WTC11 (cell line): ENCODE measurements at regions not wholly inside any gene's neighbourhood (a gene's known extent, or its start where the extent isn't known, plus 50 kb on each side); places are given as distances from the start of the nearest gene placed in this dataset.
"Not testable (repeated sequence)": the region's sequence is repeated elsewhere in the genome, so short reads cannot be mapped to it uniquely, and the experiment has no call there.

Experiments
- CREB1 ChIP-seq: sonication (generic); formaldehyde crosslinking; IDR thresholded peaks from 2 replicates; pipeline ENCODE4 v1.8.0; 2023; ENCODE audit warnings: mild to moderate bottlenecking, missing genetic modification reagents
- TEAD4 ChIP-seq: sonication (generic); formaldehyde crosslinking; IDR thresholded peaks from 2 replicates; pipeline ENCODE4 v1.8.0; 2022; ENCODE audit warnings: mild to moderate bottlenecking, missing genetic modification reagents
- ZNF263 ChIP-seq: sonication (generic); formaldehyde crosslinking; IDR thresholded peaks from 2 replicates; pipeline ENCODE4 v1.8.1; 2022; ENCODE audit warnings: low read depth, mild to moderate bottlenecking, moderate library complexity, missing genetic modification reagents
- TF ChIP-seq, protein P1 (sequence below): fragments of 200-600 bp; IDR thresholded peaks from 2 replicates; pipeline ENCODE4 v1.8.0; 2022; ENCODE audit warnings: antibody characterized with exemption
- TF ChIP-seq, protein P2 (sequence below): sonication (generic); formaldehyde crosslinking; IDR thresholded peaks from 2 replicates; pipeline ENCODE4 v1.8.0; 2023; ENCODE audit warnings: missing genetic modification reagents
- TF ChIP-seq, protein P3 (sequence below): sonication (generic); formaldehyde crosslinking; IDR thresholded peaks from 2 replicates; pipeline ENCODE4 v1.8.0; 2022; ENCODE audit warnings: mild to moderate bottlenecking, missing genetic modification reagents
- TF ChIP-seq, protein P4 (sequence below): sonication (generic); formaldehyde crosslinking; IDR thresholded peaks from 2 replicates; pipeline ENCODE4 v1.8.1; 2023; ENCODE audit warnings: mild to moderate bottlenecking, missing genetic modification reagents, moderate library complexity

DNA sequence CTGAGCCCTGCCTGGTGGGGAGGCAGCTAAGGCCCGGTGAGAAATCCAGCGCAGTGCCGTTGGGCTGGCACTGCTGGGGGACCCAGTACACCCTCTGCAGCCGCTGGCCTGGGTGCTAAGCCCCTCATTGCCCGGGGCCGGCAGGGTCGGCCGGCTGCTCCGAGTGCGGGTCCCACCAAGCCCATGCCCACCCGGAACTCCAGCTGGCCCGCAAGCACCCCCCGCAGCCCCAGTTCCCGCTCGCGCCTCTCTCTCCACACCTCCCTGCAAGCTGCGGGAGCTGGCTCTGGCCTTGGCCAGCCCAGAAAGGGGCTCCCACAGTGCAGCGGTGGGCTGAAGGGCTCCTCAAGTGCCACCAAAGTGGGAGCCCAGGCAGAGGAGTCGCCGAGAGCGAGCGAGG is 225.1 kb upstream of the ANKH start:
- TF ChIP-seq, protein P1, sequence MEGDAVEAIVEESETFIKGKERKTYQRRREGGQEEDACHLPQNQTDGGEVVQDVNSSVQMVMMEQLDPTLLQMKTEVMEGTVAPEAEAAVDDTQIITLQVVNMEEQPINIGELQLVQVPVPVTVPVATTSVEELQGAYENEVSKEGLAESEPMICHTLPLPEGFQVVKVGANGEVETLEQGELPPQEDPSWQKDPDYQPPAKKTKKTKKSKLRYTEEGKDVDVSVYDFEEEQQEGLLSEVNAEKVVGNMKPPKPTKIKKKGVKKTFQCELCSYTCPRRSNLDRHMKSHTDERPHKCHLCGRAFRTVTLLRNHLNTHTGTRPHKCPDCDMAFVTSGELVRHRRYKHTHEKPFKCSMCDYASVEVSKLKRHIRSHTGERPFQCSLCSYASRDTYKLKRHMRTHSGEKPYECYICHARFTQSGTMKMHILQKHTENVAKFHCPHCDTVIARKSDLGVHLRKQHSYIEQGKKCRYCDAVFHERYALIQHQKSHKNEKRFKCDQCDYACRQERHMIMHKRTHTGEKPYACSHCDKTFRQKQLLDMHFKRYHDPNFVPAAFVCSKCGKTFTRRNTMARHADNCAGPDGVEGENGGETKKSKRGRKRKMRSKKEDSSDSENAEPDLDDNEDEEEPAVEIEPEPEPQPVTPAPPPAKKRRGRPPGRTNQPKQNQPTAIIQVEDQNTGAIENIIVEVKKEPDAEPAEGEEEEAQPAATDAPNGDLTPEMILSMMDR = not testable (repeated sequence)
- TF ChIP-seq, protein P2, sequence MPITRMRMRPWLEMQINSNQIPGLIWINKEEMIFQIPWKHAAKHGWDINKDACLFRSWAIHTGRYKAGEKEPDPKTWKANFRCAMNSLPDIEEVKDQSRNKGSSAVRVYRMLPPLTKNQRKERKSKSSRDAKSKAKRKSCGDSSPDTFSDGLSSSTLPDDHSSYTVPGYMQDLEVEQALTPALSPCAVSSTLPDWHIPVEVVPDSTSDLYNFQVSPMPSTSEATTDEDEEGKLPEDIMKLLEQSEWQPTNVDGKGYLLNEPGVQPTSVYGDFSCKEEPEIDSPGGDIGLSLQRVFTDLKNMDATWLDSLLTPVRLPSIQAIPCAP (CRISPR knock-in tag) = not testable (repeated sequence)
- not testable (repeated sequence) for TF ChIP-seq TEAD4 (CRISPR knock-in tag); ZNF263; CREB1
- TF ChIP-seq, protein P3, sequence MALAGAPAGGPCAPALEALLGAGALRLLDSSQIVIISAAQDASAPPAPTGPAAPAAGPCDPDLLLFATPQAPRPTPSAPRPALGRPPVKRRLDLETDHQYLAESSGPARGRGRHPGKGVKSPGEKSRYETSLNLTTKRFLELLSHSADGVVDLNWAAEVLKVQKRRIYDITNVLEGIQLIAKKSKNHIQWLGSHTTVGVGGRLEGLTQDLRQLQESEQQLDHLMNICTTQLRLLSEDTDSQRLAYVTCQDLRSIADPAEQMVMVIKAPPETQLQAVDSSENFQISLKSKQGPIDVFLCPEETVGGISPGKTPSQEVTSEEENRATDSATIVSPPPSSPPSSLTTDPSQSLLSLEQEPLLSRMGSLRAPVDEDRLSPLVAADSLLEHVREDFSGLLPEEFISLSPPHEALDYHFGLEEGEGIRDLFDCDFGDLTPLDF = not testable (repeated sequence)
- TF ChIP-seq, protein P4, sequence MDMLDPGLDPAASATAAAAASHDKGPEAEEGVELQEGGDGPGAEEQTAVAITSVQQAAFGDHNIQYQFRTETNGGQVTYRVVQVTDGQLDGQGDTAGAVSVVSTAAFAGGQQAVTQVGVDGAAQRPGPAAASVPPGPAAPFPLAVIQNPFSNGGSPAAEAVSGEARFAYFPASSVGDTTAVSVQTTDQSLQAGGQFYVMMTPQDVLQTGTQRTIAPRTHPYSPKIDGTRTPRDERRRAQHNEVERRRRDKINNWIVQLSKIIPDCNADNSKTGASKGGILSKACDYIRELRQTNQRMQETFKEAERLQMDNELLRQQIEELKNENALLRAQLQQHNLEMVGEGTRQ (CRISPR knock-in tag) = not testable (repeated sequence)
